K562 (cell line): ENCODE measurements at regions not wholly inside any gene's neighbourhood (a gene's known extent, or its start where the extent isn't known, plus 50 kb on each side); places are given as distances from the start of the nearest gene placed in this dataset.

Experiments used
- CBFA2T3 ChIP-seq: fragments of 450-650 bp; IDR thresholded peaks from 2 replicates; pipeline ENCODE4 v1.6.1; 2017
- CREB1 ChIP-seq, 2 experiments: sonication (generic) in 1 of 2; formaldehyde crosslinking in 1 of 2; IDR thresholded peaks; 2 replicates each; pipeline versions ENCODE4 v1.6.1 to v1.8.0; 2012 to 2022; ENCODE audit warnings: inconsistent platforms in 1 of 2, mild to moderate bottlenecking in 1 of 2, missing genetic modification reagents in 1 of 2, moderate library complexity in 1 of 2
- FOSL1 ChIP-seq: fragments of 200-800 bp; sonication (Bioruptor generic); conservative IDR thresholded peaks from 2 replicates; pipeline ENCODE4 v1.6.1; 2016; ENCODE audit warnings: missing genetic modification characterization, missing compliant biosample characterization
- RAD51 ChIP-seq: fragments of 450-650 bp; IDR thresholded peaks from 2 replicates; pipeline ENCODE4 v1.7.1; 2016; ENCODE audit warnings: low read depth, mild to moderate bottlenecking, borderline replicate concordance
- STAG1 ChIP-seq: sonication (generic); formaldehyde crosslinking; IDR thresholded peaks from 2 replicates; pipeline ENCODE4 v1.5.0; 2020; ENCODE audit warnings: missing genetic modification reagents, borderline replicate concordance
- TF ChIP-seq, protein P1 (sequence below): sonication (generic); formaldehyde crosslinking; IDR thresholded peaks from 2 replicates; pipeline ENCODE4 v1.8.0; 2022; ENCODE audit warnings: mild to moderate bottlenecking, missing genetic modification reagents, borderline replicate concordance
- TF ChIP-seq, protein P2 (sequence below): sonication (generic); formaldehyde crosslinking; IDR thresholded peaks from 2 replicates; pipeline ENCODE4 v1.5.0; 2020; ENCODE audit warnings: missing genetic modification reagents
- TF ChIP-seq, protein P3 (sequence below): fragments of 450-650 bp; formaldehyde crosslinking; IDR thresholded peaks from 2 replicates; pipeline ENCODE4 v1.4.0; 2020; ENCODE audit warnings: mild to moderate bottlenecking, moderate library complexity

DNA sequence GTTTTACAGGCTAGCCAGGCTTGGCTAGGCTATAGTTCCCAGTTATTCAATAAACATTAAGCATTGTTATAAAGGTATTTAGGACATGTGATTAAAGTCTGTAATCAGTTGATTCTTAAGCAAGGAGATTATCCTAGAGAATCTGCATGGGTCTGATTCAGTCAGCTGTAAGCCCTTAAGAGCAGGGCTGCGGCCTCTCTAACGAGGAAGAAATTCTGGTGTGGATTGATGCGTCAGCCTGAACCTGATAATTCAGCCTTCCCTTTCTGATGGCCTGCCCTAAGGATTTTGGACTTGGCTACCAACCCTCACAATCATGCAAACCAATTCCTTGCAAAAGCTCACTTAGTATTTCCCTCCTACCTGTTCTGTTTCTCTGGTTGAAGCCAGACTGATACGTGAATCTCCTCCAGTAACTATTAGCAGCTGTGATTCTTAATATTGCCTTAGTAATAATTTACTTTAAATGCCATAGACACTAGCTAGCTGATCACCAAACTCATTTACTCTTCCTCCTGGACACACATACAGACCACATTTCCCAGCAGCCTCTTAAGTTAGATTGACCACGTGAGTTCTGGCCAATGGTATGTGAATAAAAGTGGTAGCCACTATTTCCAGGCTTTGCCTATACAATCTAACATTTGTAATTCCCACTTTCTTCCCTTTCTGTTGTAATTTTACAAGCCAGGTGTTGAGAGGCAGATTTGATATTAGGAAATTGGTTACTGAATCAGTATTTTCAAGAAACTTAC lies 678.0 kb upstream of the INTU start (continued):
- TF ChIP-seq, protein P1, sequence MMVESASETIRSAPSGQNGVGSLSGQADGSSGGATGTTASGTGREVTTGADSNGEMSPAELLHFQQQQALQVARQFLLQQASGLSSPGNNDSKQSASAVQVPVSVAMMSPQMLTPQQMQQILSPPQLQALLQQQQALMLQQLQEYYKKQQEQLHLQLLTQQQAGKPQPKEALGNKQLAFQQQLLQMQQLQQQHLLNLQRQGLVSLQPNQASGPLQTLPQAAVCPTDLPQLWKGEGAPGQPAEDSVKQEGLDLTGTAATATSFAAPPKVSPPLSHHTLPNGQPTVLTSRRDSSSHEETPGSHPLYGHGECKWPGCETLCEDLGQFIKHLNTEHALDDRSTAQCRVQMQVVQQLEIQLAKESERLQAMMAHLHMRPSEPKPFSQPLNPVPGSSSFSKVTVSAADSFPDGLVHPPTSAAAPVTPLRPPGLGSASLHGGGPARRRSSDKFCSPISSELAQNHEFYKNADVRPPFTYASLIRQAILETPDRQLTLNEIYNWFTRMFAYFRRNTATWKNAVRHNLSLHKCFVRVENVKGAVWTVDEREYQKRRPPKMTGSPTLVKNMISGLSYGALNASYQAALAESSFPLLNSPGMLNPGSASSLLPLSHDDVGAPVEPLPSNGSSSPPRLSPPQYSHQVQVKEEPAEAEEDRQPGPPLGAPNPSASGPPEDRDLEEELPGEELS (CRISPR knock-in tag), result no peak
- no peak for TF ChIP-seq CREB1 (IDR thresholded peaks at IDR 0.05)
- no peak for TF ChIP-seq CREB1 (CRISPR knock-in tag; IDR thresholded peaks at IDR 0.05)
- TF ChIP-seq CBFA2T3, result 0 out of 2 replicates have a peak, but pooled peaks have one; percentile 10
- TF ChIP-seq, protein P2, sequence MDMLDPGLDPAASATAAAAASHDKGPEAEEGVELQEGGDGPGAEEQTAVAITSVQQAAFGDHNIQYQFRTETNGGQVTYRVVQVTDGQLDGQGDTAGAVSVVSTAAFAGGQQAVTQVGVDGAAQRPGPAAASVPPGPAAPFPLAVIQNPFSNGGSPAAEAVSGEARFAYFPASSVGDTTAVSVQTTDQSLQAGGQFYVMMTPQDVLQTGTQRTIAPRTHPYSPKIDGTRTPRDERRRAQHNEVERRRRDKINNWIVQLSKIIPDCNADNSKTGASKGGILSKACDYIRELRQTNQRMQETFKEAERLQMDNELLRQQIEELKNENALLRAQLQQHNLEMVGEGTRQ (CRISPR knock-in tag), result peak; percentile 79
- TF ChIP-seq, protein P3, sequence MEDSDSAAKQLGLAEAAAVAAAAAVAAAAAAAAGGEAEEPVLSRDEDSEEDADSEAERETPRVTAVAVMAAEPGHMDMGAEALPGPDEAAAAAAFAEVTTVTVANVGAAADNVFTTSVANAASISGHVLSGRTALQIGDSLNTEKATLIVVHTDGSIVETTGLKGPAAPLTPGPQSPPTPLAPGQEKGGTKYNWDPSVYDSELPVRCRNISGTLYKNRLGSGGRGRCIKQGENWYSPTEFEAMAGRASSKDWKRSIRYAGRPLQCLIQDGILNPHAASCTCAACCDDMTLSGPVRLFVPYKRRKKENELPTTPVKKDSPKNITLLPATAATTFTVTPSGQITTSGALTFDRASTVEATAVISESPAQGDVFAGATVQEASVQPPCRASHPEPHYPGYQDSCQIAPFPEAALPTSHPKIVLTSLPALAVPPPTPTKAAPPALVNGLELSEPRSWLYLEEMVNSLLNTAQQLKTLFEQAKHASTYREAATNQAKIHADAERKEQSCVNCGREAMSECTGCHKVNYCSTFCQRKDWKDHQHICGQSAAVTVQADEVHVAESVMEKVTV, result 0 out of 2 replicates have a peak, but pooled peaks have one; percentile 23
- peak; percentile 52 for TF ChIP-seq FOSL1
- TF ChIP-seq STAG1 (CRISPR knock-in tag), result no peak
- peak; percentile 78 for TF ChIP-seq RAD51
